Head of caudate nucleus (tissue), 42 donors: ENCODE measurements at regions not wholly inside any gene's neighbourhood (a gene's known extent, or its start where the extent isn't known, plus 50 kb on each side); places are given as distances from the start of the nearest gene placed in this dataset.

Experiments used
- DNase-seq, 42 donors: peaks; one replicate each; pipeline versions ENCODE4 v3.0.0 to v3.0.0-alpha.2; 2020 to 2021; ENCODE audit warnings: mixed read lengths in 7 of 42
- intact Hi-C: fragments of 100-400 bp; cut with DNase I; formaldehyde crosslinking; loops from one replicate; pipeline ENCODE4 v1.15.0; 2022

DNA sequence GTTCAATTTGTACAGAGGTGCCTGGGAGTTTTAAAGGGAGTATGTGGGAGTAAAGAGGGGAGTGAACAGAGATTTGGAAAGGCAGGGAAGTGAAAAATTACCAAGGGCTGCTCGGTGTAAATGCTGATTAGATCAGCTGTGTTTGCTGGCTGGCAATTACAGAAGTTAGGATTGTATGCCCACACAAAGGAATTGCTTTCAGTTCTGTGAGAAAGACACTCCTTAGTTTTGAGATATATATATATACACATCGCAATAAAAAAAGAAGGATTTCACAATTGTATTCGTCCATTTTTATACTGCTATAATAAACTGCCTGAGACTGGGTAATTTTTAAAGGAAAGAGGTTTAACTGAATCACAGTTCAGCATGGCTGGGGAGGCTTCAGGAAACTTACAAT lies 196.3 kb downstream of the SLITRK5 start:
- intact Hi-C loops, result no loop called here
- DNase-seq, result no peak

- intact Hi-C loops, result no loop called here
- DNase-seq, result no peak
These were observed 197.6 kb downstream of the SLITRK5 start for GRCh38 chr13:87868731-87869130.

GRCh38 chr13:87872813-87873212 lies 201.6 kb downstream of the SLITRK5 start:
- no peak for DNase-seq
- intact Hi-C loops, result no loop called here

DNA sequence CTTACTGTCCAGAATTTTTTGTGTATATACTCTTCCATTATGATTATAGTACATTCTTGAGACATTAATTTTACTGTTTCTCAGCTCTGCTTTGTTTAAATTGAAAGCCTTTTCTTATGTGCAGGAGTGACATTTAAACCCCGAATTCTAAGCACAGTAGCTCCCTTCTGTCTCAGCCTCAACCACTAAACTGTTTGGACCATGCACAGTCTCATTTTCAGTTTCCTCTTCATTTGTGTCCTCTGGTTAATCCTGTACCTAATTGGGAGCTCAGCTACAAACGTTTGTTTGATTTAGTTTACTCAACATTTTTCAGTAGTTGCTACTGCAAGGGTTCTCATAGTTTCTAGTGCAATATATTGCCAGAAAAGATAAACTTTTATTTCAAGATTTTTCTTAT lies 206.3 kb downstream of the SLITRK5 start:
- intact Hi-C loops, result no loop called here

GRCh38 chr13:87878706-87879105 lies 207.5 kb downstream of the SLITRK5 start:
- no peak for DNase-seq
- intact Hi-C loops, result no loop called here

More for the DNA sequence above, 206.3 kb downstream of the SLITRK5 start:
- DNase-seq, result no peak

GRCh38 chr13:87884884-87885283 lies 213.7 kb downstream of the SLITRK5 start:
- peak in 22 of 42 donors; percentile 1 to 61 (median 20) for DNase-seq
- intact Hi-C loops, result no loop called here

GRCh38 chr13:87887459-87888123 lies 216.4 kb downstream of the SLITRK5 start:
- DNase-seq, result no peak
- intact Hi-C loops, result no loop called here

- intact Hi-C loops, result no loop called here
- no peak for DNase-seq
These were observed 218.1 kb downstream of the SLITRK5 start for GRCh38 chr13:87889254-87889653.

DNA sequence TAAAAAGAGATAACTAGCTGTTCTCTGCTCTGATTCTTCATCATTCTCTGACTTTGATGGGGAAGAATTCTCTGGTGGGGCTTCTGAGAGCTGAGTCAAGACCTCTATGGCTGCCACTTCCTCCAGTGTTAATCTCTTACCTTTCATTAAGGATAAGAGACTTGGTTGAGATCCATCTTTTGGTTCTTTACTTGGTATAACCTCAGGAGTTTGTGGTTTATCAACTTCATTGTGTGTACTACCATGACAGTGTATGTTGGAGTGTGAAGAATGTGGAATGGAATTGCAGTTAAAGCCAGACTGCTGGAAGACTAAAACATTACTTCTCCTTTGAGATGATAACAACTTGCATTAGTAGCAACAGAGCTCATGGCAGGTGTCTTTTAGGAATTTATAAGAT lies 222.0 kb downstream of the SLITRK5 start:
- DNase-seq, result no peak
- intact Hi-C loops, result no loop called here

GRCh38 chr13:87894059-87894458 lies 222.9 kb downstream of the SLITRK5 start:
- intact Hi-C loops, result no loop called here

GRCh38 chr13:87903553-87903952 lies 232.4 kb downstream of the SLITRK5 start:
- intact Hi-C loops, result no loop called here
- DNase-seq, result no peak

More at GRCh38 chr13:87894059-87894458, 222.9 kb downstream of the SLITRK5 start:
- DNase-seq, result no peak

- DNase-seq, result no peak
- intact Hi-C loops, result no loop called here
These were observed 235.2 kb downstream of the SLITRK5 start for GRCh38 chr13:87906411-87906810.

GRCh38 chr13:87907202-87907601 lies 236.0 kb downstream of the SLITRK5 start:
- no peak for DNase-seq
- intact Hi-C loops, result no loop called here

GRCh38 chr13:87919956-87920355 lies 248.8 kb downstream of the SLITRK5 start:
- no peak for DNase-seq
- intact Hi-C loops, result no loop called here

DNA sequence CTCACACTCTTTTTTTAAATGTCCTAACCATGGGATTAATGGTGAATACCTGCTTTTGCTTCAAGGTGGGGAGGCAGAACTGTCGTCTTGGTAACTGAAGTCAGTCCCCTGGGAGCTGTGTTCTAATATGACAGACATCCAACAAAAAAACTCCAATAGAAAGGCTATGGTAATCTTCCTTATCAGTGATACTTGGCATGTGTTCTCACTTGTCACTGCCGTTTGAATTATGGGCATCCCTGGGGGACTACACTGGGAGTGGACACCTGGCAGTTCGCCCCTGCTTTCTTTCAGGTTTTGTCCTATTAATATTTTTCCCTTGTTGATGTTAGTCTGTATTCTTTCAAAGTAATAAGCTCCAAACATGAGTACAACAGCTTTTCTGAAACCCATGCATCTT lies 252.6 kb downstream of the SLITRK5 start:
- DNase-seq, result no peak

GRCh38 chr13:87925006-87925405 lies 253.8 kb downstream of the SLITRK5 start:
- DNase-seq, result no peak
- intact Hi-C loops, result no loop called here

More for the DNA sequence above, 252.6 kb downstream of the SLITRK5 start:
- intact Hi-C loops, result no loop called here

DNA sequence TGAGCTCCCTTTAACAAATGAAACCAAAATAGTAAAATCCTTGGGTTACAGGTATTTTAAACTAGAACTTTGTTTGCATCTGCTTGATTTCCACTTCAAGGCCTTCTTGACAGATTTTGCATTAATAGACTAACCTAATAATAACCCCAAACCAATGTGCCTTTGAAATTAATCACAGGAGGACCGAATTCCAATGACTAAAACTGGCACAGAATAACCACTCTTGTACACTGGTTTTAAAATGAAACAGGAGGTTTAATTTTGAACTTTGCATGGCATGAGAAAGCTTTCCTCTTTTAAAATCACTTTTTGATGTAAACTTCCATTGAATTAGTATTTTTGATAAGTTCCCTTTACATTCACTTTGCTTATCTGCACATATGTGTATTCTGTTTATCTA lies 269.6 kb downstream of the SLITRK5 start:
- intact Hi-C loops, result no loop called here
- no peak for DNase-seq

- no peak for DNase-seq
- intact Hi-C loops, result no loop called here
These were observed 270.1 kb downstream of the SLITRK5 start for GRCh38 chr13:87941226-87941625.

GRCh38 chr13:87942205-87942604 lies 271.0 kb downstream of the SLITRK5 start:
- intact Hi-C loops, result no loop called here
- peak in 5 of 42 donors; percentile 9 to 31 (median 12) for DNase-seq

DNA sequence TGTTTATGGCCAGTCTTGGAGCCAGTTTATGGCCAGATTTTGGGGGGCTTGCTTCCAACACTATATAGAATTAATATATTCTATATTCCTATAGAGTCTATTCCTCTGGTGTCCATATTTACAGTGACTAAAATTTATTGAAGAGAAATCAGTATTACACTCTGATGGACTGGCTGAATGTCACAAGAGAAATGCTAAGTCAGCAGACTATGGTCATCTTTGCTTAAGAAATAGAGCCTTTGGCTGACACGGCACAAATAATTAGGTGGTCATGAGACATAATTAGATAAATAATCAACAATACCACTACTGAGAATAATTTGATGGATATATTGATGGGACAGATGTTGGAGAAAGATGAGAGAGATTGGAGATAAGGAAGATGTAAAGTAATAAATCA lies 272.9 kb downstream of the SLITRK5 start:
- intact Hi-C loops, result no loop called here
- DNase-seq, result no peak

DNA sequence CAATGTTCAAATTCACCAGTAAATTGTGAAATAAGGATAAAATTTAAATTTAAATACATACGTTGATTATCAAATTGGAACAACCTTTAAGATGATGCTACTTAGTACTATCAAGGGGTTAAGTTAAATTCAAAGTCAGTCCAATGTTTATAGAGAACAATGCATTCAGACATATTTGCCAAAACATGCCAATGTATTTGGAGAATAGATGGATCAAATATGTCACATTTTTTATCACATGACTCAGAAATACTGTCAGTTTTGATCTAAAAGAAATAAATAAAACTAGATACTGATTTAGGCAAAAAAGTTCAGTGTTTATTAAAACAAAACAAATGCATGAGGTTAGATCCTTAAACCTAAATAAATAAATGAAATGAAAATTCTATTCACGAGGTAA lies 281.2 kb downstream of the SLITRK5 start:
- intact Hi-C loops, result no loop called here
- DNase-seq, result no peak

GRCh38 chr13:87953381-87953780 lies 282.2 kb downstream of the SLITRK5 start:
- no peak for DNase-seq
- intact Hi-C loops, result no loop called here
